IMR-90 (cell line): ENCODE measurements at regions not wholly inside any gene's neighbourhood (a gene's known extent, or its start where the extent isn't known, plus 50 kb on each side); places are given as distances from the start of the nearest gene placed in this dataset.
A peak's percentile ranks its signal among the peaks of the same experiment; 100 is the strongest.

ENCODE experiments used
- ATAC-seq: fragments of 200-7000 bp; cut with Tn5 transposase; 2 replicates; pipeline ENCODE4 v1.9.1; 2020; ENCODE audit warnings: low read depth, mild to moderate bottlenecking, moderate library complexity
- BruUV-seq: library from RNA; stranded (reverse); fragments of 400-500 nt; replicated peaks from 2 replicates; lab custom pipeline; 2021; lab: Mats Ljungman, UMichigan
- CTCF ChIA-PET: fragments of 300-600 bp; formaldehyde crosslinking; extraction: SDS; loops from one replicate; lab custom pipeline; 2021; ENCODE audit warnings: antibody characterized with exemption; lab: Yijun Ruan, JAX
- POLR2A ChIA-PET: fragments of 300-600 bp; sonication (Branson Sonifier 250); formaldehyde crosslinking; loops from one replicate; lab custom pipeline; 2022; ENCODE audit warnings: antibody characterized with exemption; ENCODE audit not compliant: unreplicated experiment; lab: Charles Lee
- DNase-seq: peaks from one replicate; pipeline ENCODE4 v3.0.0; 2013
- H2AFZ ChIP-seq: replicated peaks from 2 replicates; pipeline ENCODE3; 2013; ENCODE audit warnings: low read length, mild to moderate bottlenecking; ENCODE audit not compliant: poor library complexity
- H2AK5ac ChIP-seq: 2 replicates; pipeline ENCODE4 v1.6.1; 2013; ENCODE audit warnings: low read depth, low read length, inconsistent platforms
- H2AK9ac ChIP-seq: replicated peaks from 2 replicates; pipeline ENCODE3; 2013; ENCODE audit warnings: mild to moderate bottlenecking, low read depth, low read length, moderate library complexity; ENCODE audit not compliant: poor library complexity
- H2BK120ac ChIP-seq: 2 replicates; pipeline ENCODE4 v1.6.1; 2013; ENCODE audit warnings: low read depth, low read length, inconsistent platforms
- H2BK15ac ChIP-seq: 3 replicates; pipeline ENCODE4 v1.6.1; 2013; ENCODE audit warnings: low read depth, low read length, inconsistent platforms
- H2BK20ac ChIP-seq: 2 replicates; pipeline ENCODE4 v1.6.1; 2013; ENCODE audit warnings: low read depth, mild to moderate bottlenecking, inconsistent platforms, low read length, moderate library complexity
- H2BK5ac ChIP-seq: 2 replicates; pipeline ENCODE4 v1.6.1; 2013; ENCODE audit warnings: mild to moderate bottlenecking, low read depth, low read length, inconsistent platforms; ENCODE audit not compliant: poor library complexity, severe bottlenecking
- H3K14ac ChIP-seq: replicated peaks from 2 replicates; pipeline ENCODE4 v1.6.1; 2013; ENCODE audit warnings: low read depth, low read length, inconsistent platforms
- H3K18ac ChIP-seq: 2 replicates; pipeline ENCODE4 v1.6.1; 2013; ENCODE audit warnings: low read depth, low read length, control low read depth
- H3K23ac ChIP-seq: 2 replicates; pipeline ENCODE4 v1.6.1; 2013; ENCODE audit warnings: low read depth, low read length, inconsistent platforms
- H3K27ac ChIP-seq: 2 replicates; pipeline ENCODE4 v1.5.1; 2013; ENCODE audit warnings: mild to moderate bottlenecking, control low read depth, low read length; ENCODE audit not compliant: insufficient read depth
- H3K27me3 ChIP-seq: 2 replicates; pipeline ENCODE4 v1.6.1; 2013; ENCODE audit warnings: low read length; ENCODE audit not compliant: control insufficient read depth, insufficient read depth
- H3K36me3 ChIP-seq: 2 replicates; pipeline ENCODE4 v1.6.1; 2013; ENCODE audit warnings: low read length, mixed read lengths; ENCODE audit not compliant: control insufficient read depth, insufficient read depth
- H3K4ac ChIP-seq: 2 replicates; pipeline ENCODE4 v1.6.1; 2013; ENCODE audit warnings: low read depth, low read length, inconsistent platforms
- H3K4me1 ChIP-seq: 2 replicates; pipeline ENCODE4 v1.6.1; 2013; ENCODE audit warnings: low read length, mixed read lengths; ENCODE audit not compliant: control insufficient read depth, insufficient read depth
- H3K4me2 ChIP-seq: 2 replicates; pipeline ENCODE4 v1.6.1; 2013; ENCODE audit warnings: low read depth, mild to moderate bottlenecking, control low read depth, low read length, moderate library complexity
- H3K4me3 ChIP-seq: 2 replicates; pipeline ENCODE4 v1.5.1; 2013; ENCODE audit warnings: low read depth, mild to moderate bottlenecking, control low read depth, low read length, moderate library complexity; ENCODE audit not compliant: insufficient read depth
- H3K56ac ChIP-seq: 2 replicates; pipeline ENCODE4 v1.6.1; 2013; ENCODE audit warnings: low read length, inconsistent platforms; ENCODE audit not compliant: insufficient read depth; ENCODE audit errors: extremely low read depth
- H3K79me1 ChIP-seq, 2 experiments: 2 replicates each; pipeline ENCODE4 v1.6.1; 2013; ENCODE audit warnings: low read length in 2 of 2, inconsistent platforms in 1 of 2, low read depth in 1 of 2
- H3K9ac ChIP-seq: 2 replicates; pipeline ENCODE4 v1.6.1; 2013; ENCODE audit warnings: low read depth, low read length, control low read depth
- H3K9me1 ChIP-seq: 2 replicates; pipeline ENCODE4 v1.6.1; 2013; ENCODE audit warnings: low read length, inconsistent platforms; ENCODE audit not compliant: insufficient read depth
- H3K9me3 ChIP-seq: 2 replicates; pipeline ENCODE4 v1.6.1; 2013; ENCODE audit warnings: low read length; ENCODE audit not compliant: control insufficient read depth, insufficient read depth
- H4K20me1 ChIP-seq: 2 replicates; pipeline ENCODE4 v1.6.1; 2013; ENCODE audit warnings: low read length, inconsistent platforms; ENCODE audit not compliant: insufficient read depth
- H4K5ac ChIP-seq: 2 replicates; pipeline ENCODE4 v1.6.1; 2013; ENCODE audit warnings: mild to moderate bottlenecking, low read depth, low read length, control low read depth
- H4K8ac ChIP-seq, 2 experiments: 2 replicates each; pipeline ENCODE4 v1.6.1; 2013; ENCODE audit warnings: low read depth in 2 of 2, low read length in 2 of 2, control low read depth in 1 of 2, inconsistent platforms in 1 of 2
- H4K91ac ChIP-seq: 2 replicates; pipeline ENCODE4 v1.6.1; 2013; ENCODE audit warnings: low read depth, low read length, inconsistent platforms; ENCODE audit not compliant: insufficient read depth
- BHLHE40 ChIP-seq: fragments of 150-350 bp; IDR thresholded peaks from 2 replicates; pipeline ENCODE4 v1.6.1; 2016; ENCODE audit warnings: mild to moderate bottlenecking, low read depth, low read length
- ELK1 ChIP-seq: fragments of 150-350 bp; IDR thresholded peaks from 2 replicates; pipeline ENCODE4 v1.6.1; 2016; ENCODE audit warnings: low read depth, mild to moderate bottlenecking, low read length, moderate library complexity, borderline replicate concordance
- FOS ChIP-seq: fragments of 150-350 bp; IDR thresholded peaks from 2 replicates; pipeline ENCODE4 v1.6.1; 2016; ENCODE audit warnings: low read depth, low read length
- NFE2L2 ChIP-seq: fragments of 150-350 bp; IDR thresholded peaks from 2 replicates; pipeline ENCODE4 v1.6.1; 2016; ENCODE audit warnings: low read depth, mild to moderate bottlenecking, low read length
- RAD21 ChIP-seq: IDR thresholded peaks from 2 replicates; pipeline ENCODE4 v1.6.1; 2012; ENCODE audit warnings: low read length, improper control_type of control experiment
- RFX5 ChIP-seq: IDR thresholded peaks from 2 replicates; pipeline ENCODE4 v1.8.0; 2012; ENCODE audit warnings: low read depth, mild to moderate bottlenecking, low read length, moderate library complexity
- SMC3 ChIP-seq: fragments of 150-350 bp; IDR thresholded peaks from 2 replicates; pipeline ENCODE4 v1.6.1; 2016; ENCODE audit warnings: low read depth, mild to moderate bottlenecking, antibody characterized with exemption, low read length, moderate library complexity
- WGBS, 2 experiments: methylation state at CpG; one replicate each; pipeline versions ENCODE4 v1.1.5 to v1.1.7; 2013; ENCODE audit warnings: missing lambda C conversion rate in 2 of 2; ENCODE audit not compliant: insufficient read length in 1 of 2; ENCODE audit errors: extremely low coverage in 2 of 2; 5-methylcytosine and 5-hydroxymethylcytosine counted together
- dilution Hi-C: fragments of 300-500 bp; cut with HindIII; formaldehyde crosslinking; loops from one replicate; pipeline ENCODE4 v1.14.3; 2018; ENCODE audit warnings: low sequenced_read_pairs; ENCODE audit not compliant: unreplicated experiment
- in situ Hi-C: fragments of 300-500 bp; cut with MboI; formaldehyde crosslinking; loops from 3 replicates; pipeline ENCODE4 v1.14.3; 2019; ENCODE audit warnings: low sequenced_read_pairs, inconsistent platforms, mixed read lengths
- intact Hi-C: fragments of 100-400 bp; cut with micrococcal nuclease; formaldehyde crosslinking; loops from 2 replicates; pipeline ENCODE4 v1.10.0; 2022
- TF ChIP-seq, protein P1 (sequence below): conservative IDR thresholded peaks from 2 replicates; pipeline ENCODE4 v1.5.1; 2012; ENCODE audit warnings: mild to moderate bottlenecking, low read depth, low read length, improper control_type of control experiment

- Histone ChIP-seq H2BK15ac (no peak overlapping the region), H3K27me3 (no peaks in the 10 kb centered on the region; the same call in 1 of the 2 replicates), H3K4me2 (no peak overlapping the region), H3K4ac (no peak overlapping the region), H2AFZ (no peak overlapping the region), H3K9me1 (no peaks in the 10 kb centered on the region), H3K56ac (no peak overlapping the region; the same call in 1 of the 2 replicates), H3K9me3 (no peaks in the 10 kb centered on the region), H3K79me1 (no peaks in the 10 kb centered on the region), H4K91ac (no peak overlapping the region), H3K4me1 (no peaks in the 10 kb centered on the region), H3K27ac (no peak overlapping the region), H4K20me1 (no peaks in the 10 kb centered on the region), H3K23ac (no peak overlapping the region), H4K5ac (no peak overlapping the region), H3K36me3 (no peaks in the 10 kb centered on the region), H4K8ac (no peak overlapping the region), H2AK5ac (no peak overlapping the region), H2BK20ac (no peak overlapping the region), H2AK9ac (no peak overlapping the region), H3K14ac (no peak overlapping the region), H3K18ac (no peak overlapping the region), H3K4me3 (no peak overlapping the region), H2BK120ac (no peak overlapping the region), H3K9ac (no peak overlapping the region), H2BK5ac (no peak overlapping the region)
- BruUV-seq = no TSS peak
- dilution Hi-C loops = no loop called here
- TF ChIP-seq RFX5 (no peak), NFE2L2 (no peak), RAD21 (0 out of 2 replicates have a peak, but pooled peaks have one; percentile 15), SMC3 (peak; percentile 28; the same call in 1 of the 2 replicates), ELK1 (no peak), FOS (no peak), BHLHE40 (no peak)
- TF ChIP-seq, protein P1, sequence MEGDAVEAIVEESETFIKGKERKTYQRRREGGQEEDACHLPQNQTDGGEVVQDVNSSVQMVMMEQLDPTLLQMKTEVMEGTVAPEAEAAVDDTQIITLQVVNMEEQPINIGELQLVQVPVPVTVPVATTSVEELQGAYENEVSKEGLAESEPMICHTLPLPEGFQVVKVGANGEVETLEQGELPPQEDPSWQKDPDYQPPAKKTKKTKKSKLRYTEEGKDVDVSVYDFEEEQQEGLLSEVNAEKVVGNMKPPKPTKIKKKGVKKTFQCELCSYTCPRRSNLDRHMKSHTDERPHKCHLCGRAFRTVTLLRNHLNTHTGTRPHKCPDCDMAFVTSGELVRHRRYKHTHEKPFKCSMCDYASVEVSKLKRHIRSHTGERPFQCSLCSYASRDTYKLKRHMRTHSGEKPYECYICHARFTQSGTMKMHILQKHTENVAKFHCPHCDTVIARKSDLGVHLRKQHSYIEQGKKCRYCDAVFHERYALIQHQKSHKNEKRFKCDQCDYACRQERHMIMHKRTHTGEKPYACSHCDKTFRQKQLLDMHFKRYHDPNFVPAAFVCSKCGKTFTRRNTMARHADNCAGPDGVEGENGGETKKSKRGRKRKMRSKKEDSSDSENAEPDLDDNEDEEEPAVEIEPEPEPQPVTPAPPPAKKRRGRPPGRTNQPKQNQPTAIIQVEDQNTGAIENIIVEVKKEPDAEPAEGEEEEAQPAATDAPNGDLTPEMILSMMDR = peak; percentile 58
- intact Hi-C loops = loop anchor here (2.0 kb wide), 2 partner anchors 432 to 818 kb away; no protein-coding TSS in a partner anchor
- CTCF ChIA-PET = no interaction called here
- DNase-seq (peak; percentile 47), ATAC-seq (peak; percentile 80; the same call in 1 of the 2 replicates)
- POLR2A ChIA-PET = no interaction called here
- 14% methylated on average over 1 of the region's 5 CpGs; no CpG with 5 or more reads in 1 of the 2 experiments for WGBS, 2 experiments
- in situ Hi-C loops = no loop called here
Measured at GRCh38 chr20:24100370-24101011, 111.9 kb upstream of the GGTLC1 start.
